ENCODE measurements at regions not wholly inside any gene's neighbourhood (a gene's known extent, or its start where the extent isn't known, plus 50 kb on each side); places are given as distances from the start of the nearest gene placed in this dataset.

DNA sequence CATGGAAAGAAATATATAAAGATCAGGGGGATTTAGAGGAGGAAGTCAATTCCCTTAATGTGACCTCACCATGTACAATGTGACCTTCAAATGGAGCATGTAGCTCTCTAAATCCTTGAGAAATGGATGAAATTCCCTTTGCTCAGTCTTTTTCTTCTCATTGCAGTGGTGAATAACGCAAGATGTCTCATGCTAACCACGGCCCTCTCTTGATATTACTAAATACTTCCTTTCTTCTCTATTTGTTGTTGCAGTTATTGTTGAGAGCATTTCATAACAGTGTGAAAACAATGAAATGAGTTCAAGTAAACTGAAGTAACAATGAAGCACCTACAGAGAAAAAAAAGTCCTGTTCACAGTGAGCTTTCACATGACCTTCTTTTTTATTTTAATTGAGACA lies 55.6 kb downstream of the ZNF281 start:
- no peak for TF ChIP-seq POLR2AphosphoS5 (IDR thresholded peaks at IDR 0.05)
- TF ChIP-seq EP300 (IDR thresholded peaks at IDR 0.05), result no peak
- no peak for ATAC-seq
- no peaks in the 10 kb centered on the region for H3K9me3 ChIP-seq
- no peaks in the 10 kb centered on the region for H3K27me3 ChIP-seq
- H3K36me3 ChIP-seq, result no peaks in the 10 kb centered on the region
- no peak overlapping the region for H3K4me3 ChIP-seq
- H3K4me1 ChIP-seq, result no peaks in the 10 kb centered on the region
- H3K27ac ChIP-seq, result no peak overlapping the region
- 80 to 83% methylated on average over 2 of the region's 2 CpGs for WGBS, 2 donors (ENCODE audit: low coverage in 1 of 2)

DNA sequence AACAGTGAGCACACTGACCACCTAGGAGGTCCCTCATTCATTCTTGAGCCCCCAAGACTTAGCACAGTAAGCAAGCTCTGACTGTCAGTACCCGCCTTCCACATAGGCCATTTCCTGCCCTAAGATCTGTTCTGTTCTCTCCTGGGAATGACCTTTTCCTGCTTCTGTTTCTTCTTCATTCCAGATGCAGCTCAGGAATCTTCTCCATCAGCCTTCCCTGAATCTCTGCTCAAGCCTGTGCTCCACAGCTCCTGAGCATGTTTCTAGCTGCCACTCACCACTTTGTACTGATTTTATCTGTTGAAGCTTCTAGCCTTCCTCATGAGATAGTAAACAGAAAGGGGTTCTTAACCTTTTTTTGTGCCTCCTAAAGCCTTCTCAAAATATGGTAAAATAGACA lies 56.6 kb downstream of the ZNF281 start:
- no peaks in the 10 kb centered on the region for H3K36me3 ChIP-seq
- H3K9me3 ChIP-seq, result no peaks in the 10 kb centered on the region
- 78 to 80% methylated on average over 1 of the region's 1 CpG for WGBS, 2 donors (ENCODE audit: low coverage in 1 of 2)
- no peak for TF ChIP-seq POLR2A (IDR thresholded peaks at IDR 0.05)
- H3K27ac ChIP-seq, result no peak overlapping the region
- no peaks in the 10 kb centered on the region for H3K4me1 ChIP-seq
- ATAC-seq, result no peak
- H3K4me3 ChIP-seq, result no peak overlapping the region
- no peaks in the 10 kb centered on the region for H3K27me3 ChIP-seq

DNA sequence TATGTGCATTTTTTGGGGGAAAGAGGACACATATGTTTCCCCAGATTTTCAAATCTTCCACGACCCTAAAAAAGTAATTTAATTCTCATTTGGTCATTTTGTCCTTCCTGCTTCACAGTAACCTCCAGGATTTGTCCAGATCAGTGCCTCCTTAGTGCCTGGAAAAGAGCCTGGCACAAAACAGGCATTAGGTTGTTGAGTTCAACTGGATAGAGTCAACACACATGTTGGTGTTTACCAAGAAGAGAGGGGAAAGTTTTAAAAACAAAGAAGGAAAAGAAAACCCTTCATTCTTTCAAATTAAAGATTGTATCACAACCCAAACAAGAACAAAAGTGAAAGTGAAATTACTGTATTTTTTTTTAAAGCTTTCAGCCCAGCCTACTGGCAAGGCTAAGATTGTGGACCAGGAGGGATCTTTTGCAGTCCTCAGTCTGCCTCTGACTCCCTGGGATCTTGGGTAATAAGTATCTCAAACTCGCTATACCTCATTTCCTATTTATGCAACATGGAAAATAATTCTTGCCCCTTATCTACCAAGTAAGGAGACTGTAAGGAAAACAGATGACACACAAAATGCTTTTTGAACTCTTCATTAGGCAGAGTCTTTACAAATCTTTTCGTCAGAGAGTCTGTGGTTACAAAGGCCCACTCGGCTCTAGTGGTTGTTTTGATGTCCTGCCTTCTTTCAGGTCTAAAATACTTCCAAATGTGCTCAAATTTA lies 57.8 kb downstream of the ZNF281 start:
- TF ChIP-seq POLR2AphosphoS5 (IDR thresholded peaks at IDR 0.05) (no peak), POLR2A (IDR thresholded peaks at IDR 0.05) (no peak), EP300 (IDR thresholded peaks at IDR 0.05) (no peak)
- TF ChIP-seq, protein P1, sequence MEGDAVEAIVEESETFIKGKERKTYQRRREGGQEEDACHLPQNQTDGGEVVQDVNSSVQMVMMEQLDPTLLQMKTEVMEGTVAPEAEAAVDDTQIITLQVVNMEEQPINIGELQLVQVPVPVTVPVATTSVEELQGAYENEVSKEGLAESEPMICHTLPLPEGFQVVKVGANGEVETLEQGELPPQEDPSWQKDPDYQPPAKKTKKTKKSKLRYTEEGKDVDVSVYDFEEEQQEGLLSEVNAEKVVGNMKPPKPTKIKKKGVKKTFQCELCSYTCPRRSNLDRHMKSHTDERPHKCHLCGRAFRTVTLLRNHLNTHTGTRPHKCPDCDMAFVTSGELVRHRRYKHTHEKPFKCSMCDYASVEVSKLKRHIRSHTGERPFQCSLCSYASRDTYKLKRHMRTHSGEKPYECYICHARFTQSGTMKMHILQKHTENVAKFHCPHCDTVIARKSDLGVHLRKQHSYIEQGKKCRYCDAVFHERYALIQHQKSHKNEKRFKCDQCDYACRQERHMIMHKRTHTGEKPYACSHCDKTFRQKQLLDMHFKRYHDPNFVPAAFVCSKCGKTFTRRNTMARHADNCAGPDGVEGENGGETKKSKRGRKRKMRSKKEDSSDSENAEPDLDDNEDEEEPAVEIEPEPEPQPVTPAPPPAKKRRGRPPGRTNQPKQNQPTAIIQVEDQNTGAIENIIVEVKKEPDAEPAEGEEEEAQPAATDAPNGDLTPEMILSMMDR (IDR thresholded peaks at IDR 0.05), result no peak
- H3K4me3 ChIP-seq, result no peak overlapping the region
- no peak for ATAC-seq

GRCh38 chr1:200351425-200351824 lies 58.4 kb downstream of the ZNF281 start:
- H3K4me1 ChIP-seq, result no peaks in the 10 kb centered on the region
- no peak for ATAC-seq
- no peaks in the 10 kb centered on the region for H3K9me3 ChIP-seq
- TF ChIP-seq POLR2A (IDR thresholded peaks at IDR 0.05) (no peak), EP300 (IDR thresholded peaks at IDR 0.05) (no peak), POLR2AphosphoS5 (IDR thresholded peaks at IDR 0.05) (no peak)
- TF ChIP-seq, protein P1 (IDR thresholded peaks at IDR 0.05), result no peak
- H3K27ac ChIP-seq, result no peak overlapping the region
- H3K4me3 ChIP-seq, result no peak overlapping the region
- WGBS, 2 donors (ENCODE audit: low coverage in 1 of 2), result 63 to 67% methylated on average over 2 to 3 of the region's 4 CpGs
- H3K27me3 ChIP-seq, result no peaks in the 10 kb centered on the region
- H3K36me3 ChIP-seq, result no peaks in the 10 kb centered on the region

More for the DNA sequence above, 57.8 kb downstream of the ZNF281 start:
- H3K27me3 ChIP-seq, result no peaks in the 10 kb centered on the region
- H3K36me3 ChIP-seq, result no peaks in the 10 kb centered on the region
- no peak overlapping the region for H3K27ac ChIP-seq
- WGBS, 2 donors (ENCODE audit: low coverage in 1 of 2), result 27 to 49% methylated on average over 4 of the region's 4 CpGs
- H3K4me1 ChIP-seq, result no peaks in the 10 kb centered on the region
- H3K9me3 ChIP-seq, result no peaks in the 10 kb centered on the region

- TF ChIP-seq POLR2A (IDR thresholded peaks at IDR 0.05), result no peak
- TF ChIP-seq, protein P1 (IDR thresholded peaks at IDR 0.05), result no peak
- no peak for TF ChIP-seq EP300 (IDR thresholded peaks at IDR 0.05)
- TF ChIP-seq POLR2AphosphoS5 (IDR thresholded peaks at IDR 0.05), result no peak
- H3K4me1 ChIP-seq, result no peaks in the 10 kb centered on the region
- WGBS, 2 donors (ENCODE audit: low coverage in 1 of 2), result 87 to 89% methylated on average over 3 to 8 of the region's 9 CpGs
- H3K36me3 ChIP-seq, result no peaks in the 10 kb centered on the region
- no peak overlapping the region for H3K4me3 ChIP-seq
- no peaks in the 10 kb centered on the region for H3K27me3 ChIP-seq
- ATAC-seq, result no peak
- no peaks in the 10 kb centered on the region for H3K9me3 ChIP-seq
- no peak overlapping the region for H3K27ac ChIP-seq
Observed at GRCh38 chr1:200346700-200347099, 63.1 kb downstream of the ZNF281 start.

GRCh38 chr1:200345520-200345919 lies 64.3 kb downstream of the ZNF281 start:
- Histone ChIP-seq H3K4me3 (no peak overlapping the region), H3K27ac (no peak overlapping the region), H3K4me1 (no peaks in the 10 kb centered on the region), H3K27me3 (no peaks in the 10 kb centered on the region), H3K36me3 (no peaks in the 10 kb centered on the region), H3K9me3 (no peaks in the 10 kb centered on the region)
- TF ChIP-seq POLR2A (IDR thresholded peaks at IDR 0.05) (no peak), POLR2AphosphoS5 (IDR thresholded peaks at IDR 0.05) (no peak), EP300 (IDR thresholded peaks at IDR 0.05) (no peak)
- TF ChIP-seq, protein P1 (IDR thresholded peaks at IDR 0.05), result no peak
- ATAC-seq, result no peak
- WGBS, 2 donors (ENCODE audit: low coverage in 1 of 2), result 53 to 73% methylated on average over 1 of the region's 4 CpGs
